SK-N-SH treated with all-trans-retinoic acid at 6 μM for 48 hours (cell line): ENCODE measurements at regions not wholly inside any gene's neighbourhood (a gene's known extent, or its start where the extent isn't known, plus 50 kb on each side); places are given as distances from the start of the nearest gene placed in this dataset.

ENCODE experiments used
- ATAC-seq: fragments of 200-7000 bp; cut with Tn5 transposase; 3 replicates; pipeline ENCODE4 v1.9.1; 2020; ENCODE audit warnings: mild to moderate bottlenecking, moderate library complexity
- ARNTL ChIP-seq: fragments of 450-650 bp; formaldehyde crosslinking; IDR thresholded peaks from 2 replicates; pipeline ENCODE4 v1.5.0; 2020; ENCODE audit warnings: low read depth, mild to moderate bottlenecking, moderate library complexity, borderline replicate concordance
- BACH2 ChIP-seq: fragments of 250-450 bp; sonication (Bioruptor Pico); IDR thresholded peaks from 2 replicates; pipeline ENCODE4 v1.9.0; 2021; ENCODE audit warnings: mild to moderate bottlenecking, borderline replicate concordance
- GLIS3 ChIP-seq: fragments of 250-450 bp; sonication (Bioruptor Pico); IDR thresholded peaks from 2 replicates; pipeline ENCODE4 v1.5.0; 2020; ENCODE audit warnings: mild to moderate bottlenecking, moderate library complexity
- ISL1 ChIP-seq: fragments of 250-450 bp; sonication (Bioruptor Pico); IDR thresholded peaks from 2 replicates; pipeline ENCODE4 v2.1.2; 2022; ENCODE audit warnings: mild to moderate bottlenecking, moderate library complexity
- OSR1 ChIP-seq: fragments of 250-450 bp; sonication (Bioruptor Pico); IDR thresholded peaks from 2 replicates; pipeline ENCODE4 v1.8.0; 2022; ENCODE audit warnings: moderate library complexity, mild to moderate bottlenecking, inconsistent platforms
- SNAI2 ChIP-seq: fragments of 250-450 bp; sonication (Bioruptor Pico); IDR thresholded peaks from 2 replicates; pipeline ENCODE4 v1.5.0; 2020; ENCODE audit warnings: mild to moderate bottlenecking, moderate library complexity
- TCF4 ChIP-seq: fragments of 250-450 bp; sonication (Bioruptor Pico); IDR thresholded peaks from 2 replicates; pipeline ENCODE4 v1.8.0; 2021; ENCODE audit warnings: mild to moderate bottlenecking, moderate library complexity, borderline replicate concordance
- TOX ChIP-seq: fragments of 250-450 bp; sonication (Bioruptor Pico); IDR thresholded peaks from 2 replicates; pipeline ENCODE4 v1.8.0; 2021; ENCODE audit warnings: mild to moderate bottlenecking, moderate library complexity, borderline replicate concordance
- ZC3H10 ChIP-seq: fragments of 250-450 bp; sonication (Bioruptor Pico); IDR thresholded peaks from 2 replicates; pipeline ENCODE4 v1.5.1; 2021; ENCODE audit warnings: mild to moderate bottlenecking, moderate library complexity
- ZFP3 ChIP-seq: fragments of 250-450 bp; sonication (Bioruptor Pico); IDR thresholded peaks from 2 replicates; pipeline ENCODE4 v1.5.0; 2020; ENCODE audit warnings: mild to moderate bottlenecking, moderate library complexity
- ZNF565 ChIP-seq: fragments of 450-650 bp; formaldehyde crosslinking; conservative IDR thresholded peaks from 2 replicates; pipeline ENCODE4 v1.5.0; 2020; ENCODE audit warnings: low read depth, mild to moderate bottlenecking, moderate library complexity
- TF ChIP-seq, protein P1 (sequence below): fragments of 250-450 bp; sonication (Bioruptor Pico); IDR thresholded peaks from 2 replicates; pipeline ENCODE4 v1.5.0; 2020; ENCODE audit warnings: mild to moderate bottlenecking, moderate library complexity
- TF ChIP-seq, protein P2 (sequence below): fragments of 250-450 bp; sonication (Bioruptor Pico); IDR thresholded peaks from 2 replicates; pipeline ENCODE4 v1.5.1; 2021; ENCODE audit warnings: mild to moderate bottlenecking, moderate library complexity
- TF ChIP-seq, protein P3 (sequence below): fragments of 250-450 bp; sonication (Bioruptor Pico); IDR thresholded peaks from 2 replicates; pipeline ENCODE4 v1.8.0; 2020; ENCODE audit warnings: mild to moderate bottlenecking, moderate library complexity, borderline replicate concordance
- TF ChIP-seq, protein P4 (sequence below): fragments of 250-450 bp; sonication (Bioruptor Pico); IDR thresholded peaks from 2 replicates; pipeline ENCODE4 v1.8.0; 2021; ENCODE audit warnings: low read depth, mild to moderate bottlenecking, moderate library complexity, borderline replicate concordance
- TF ChIP-seq, protein P5 (sequence below): fragments of 250-450 bp; sonication (Bioruptor Pico); IDR thresholded peaks from 2 replicates; pipeline ENCODE4 v1.5.1; 2020; ENCODE audit warnings: low read depth, mild to moderate bottlenecking, moderate library complexity

DNA sequence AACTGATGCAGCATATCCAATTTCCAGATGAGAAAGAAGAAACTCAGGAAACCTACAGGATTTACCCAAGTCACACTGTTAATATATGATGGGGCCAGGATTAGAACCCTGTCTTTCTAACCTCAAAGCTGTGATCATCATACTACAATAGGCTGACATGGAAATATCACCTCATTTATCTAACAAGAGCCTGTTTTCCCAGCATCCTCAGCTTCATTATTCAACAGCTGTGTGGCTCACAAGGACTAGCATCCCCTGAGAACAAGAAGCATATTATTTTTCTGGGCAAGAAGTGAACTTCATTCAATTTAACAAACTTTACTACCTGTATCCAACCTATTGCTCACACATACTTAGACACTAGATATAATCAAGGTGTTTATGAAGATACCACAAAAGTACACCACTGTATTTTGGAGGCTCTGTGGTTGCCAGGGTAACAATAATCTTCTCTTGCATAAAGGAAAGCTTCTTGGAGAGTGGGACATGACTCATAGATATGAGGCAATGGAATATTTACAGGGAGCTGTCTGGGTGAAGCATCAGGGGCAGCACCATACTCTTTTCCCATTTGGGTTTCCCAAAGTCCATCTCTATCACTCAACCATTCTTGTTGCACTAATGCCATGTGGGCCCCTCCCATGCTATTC, 218.2 kb downstream of the RAD51AP2 start:
- TF ChIP-seq ZC3H10 (CRISPR knock-in tag) (no peak), BACH2 (CRISPR knock-in tag) (no peak)
- ATAC-seq: no peak

DNA sequence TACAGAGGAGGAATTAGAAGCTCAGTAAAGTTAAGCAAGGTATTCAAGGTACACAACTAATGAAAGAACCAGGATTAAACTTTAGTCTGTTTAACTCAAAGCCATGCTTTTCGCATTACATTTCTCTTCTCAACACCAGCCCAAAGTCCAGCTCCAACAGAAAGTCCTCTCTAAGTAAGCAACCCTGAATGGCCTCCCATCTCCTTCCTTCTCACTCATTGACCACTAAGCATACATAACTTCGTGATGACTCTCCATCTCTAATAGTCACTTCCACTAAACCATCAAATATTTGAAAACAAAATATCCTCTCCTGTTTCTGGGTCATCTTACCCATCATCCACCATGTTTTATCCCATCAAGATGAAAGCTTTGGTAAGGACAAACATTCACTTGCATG, 219.8 kb downstream of the RAD51AP2 start:
- TF ChIP-seq ISL1 (CRISPR knock-in tag): no peak
- TF ChIP-seq ZFP3 (CRISPR knock-in tag): no peak
- TF ChIP-seq GLIS3 (CRISPR knock-in tag): no peak
- TF ChIP-seq, protein P1, sequence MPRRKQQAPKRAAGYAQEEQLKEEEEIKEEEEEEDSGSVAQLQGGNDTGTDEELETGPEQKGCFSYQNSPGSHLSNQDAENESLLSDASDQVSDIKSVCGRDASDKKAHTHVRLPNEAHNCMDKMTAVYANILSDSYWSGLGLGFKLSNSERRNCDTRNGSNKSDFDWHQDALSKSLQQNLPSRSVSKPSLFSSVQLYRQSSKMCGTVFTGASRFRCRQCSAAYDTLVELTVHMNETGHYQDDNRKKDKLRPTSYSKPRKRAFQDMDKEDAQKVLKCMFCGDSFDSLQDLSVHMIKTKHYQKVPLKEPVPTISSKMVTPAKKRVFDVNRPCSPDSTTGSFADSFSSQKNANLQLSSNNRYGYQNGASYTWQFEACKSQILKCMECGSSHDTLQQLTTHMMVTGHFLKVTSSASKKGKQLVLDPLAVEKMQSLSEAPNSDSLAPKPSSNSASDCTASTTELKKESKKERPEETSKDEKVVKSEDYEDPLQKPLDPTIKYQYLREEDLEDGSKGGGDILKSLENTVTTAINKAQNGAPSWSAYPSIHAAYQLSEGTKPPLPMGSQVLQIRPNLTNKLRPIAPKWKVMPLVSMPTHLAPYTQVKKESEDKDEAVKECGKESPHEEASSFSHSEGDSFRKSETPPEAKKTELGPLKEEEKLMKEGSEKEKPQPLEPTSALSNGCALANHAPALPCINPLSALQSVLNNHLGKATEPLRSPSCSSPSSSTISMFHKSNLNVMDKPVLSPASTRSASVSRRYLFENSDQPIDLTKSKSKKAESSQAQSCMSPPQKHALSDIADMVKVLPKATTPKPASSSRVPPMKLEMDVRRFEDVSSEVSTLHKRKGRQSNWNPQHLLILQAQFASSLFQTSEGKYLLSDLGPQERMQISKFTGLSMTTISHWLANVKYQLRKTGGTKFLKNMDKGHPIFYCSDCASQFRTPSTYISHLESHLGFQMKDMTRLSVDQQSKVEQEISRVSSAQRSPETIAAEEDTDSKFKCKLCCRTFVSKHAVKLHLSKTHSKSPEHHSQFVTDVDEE (CRISPR knock-in tag): no peak
- TF ChIP-seq TOX (CRISPR knock-in tag): no peak
- TF ChIP-seq, protein P2, sequence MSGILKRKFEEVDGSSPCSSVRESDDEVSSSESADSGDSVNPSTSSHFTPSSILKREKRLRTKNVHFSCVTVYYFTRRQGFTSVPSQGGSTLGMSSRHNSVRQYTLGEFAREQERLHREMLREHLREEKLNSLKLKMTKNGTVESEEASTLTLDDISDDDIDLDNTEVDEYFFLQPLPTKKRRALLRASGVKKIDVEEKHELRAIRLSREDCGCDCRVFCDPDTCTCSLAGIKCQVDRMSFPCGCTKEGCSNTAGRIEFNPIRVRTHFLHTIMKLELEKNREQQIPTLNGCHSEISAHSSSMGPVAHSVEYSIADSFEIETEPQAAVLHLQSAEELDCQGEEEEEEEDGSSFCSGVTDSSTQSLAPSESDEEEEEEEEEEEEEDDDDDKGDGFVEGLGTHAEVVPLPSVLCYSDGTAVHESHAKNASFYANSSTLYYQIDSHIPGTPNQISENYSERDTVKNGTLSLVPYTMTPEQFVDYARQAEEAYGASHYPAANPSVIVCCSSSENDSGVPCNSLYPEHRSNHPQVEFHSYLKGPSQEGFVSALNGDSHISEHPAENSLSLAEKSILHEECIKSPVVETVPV (CRISPR knock-in tag): no peak
- no peak for ATAC-seq

DNA sequence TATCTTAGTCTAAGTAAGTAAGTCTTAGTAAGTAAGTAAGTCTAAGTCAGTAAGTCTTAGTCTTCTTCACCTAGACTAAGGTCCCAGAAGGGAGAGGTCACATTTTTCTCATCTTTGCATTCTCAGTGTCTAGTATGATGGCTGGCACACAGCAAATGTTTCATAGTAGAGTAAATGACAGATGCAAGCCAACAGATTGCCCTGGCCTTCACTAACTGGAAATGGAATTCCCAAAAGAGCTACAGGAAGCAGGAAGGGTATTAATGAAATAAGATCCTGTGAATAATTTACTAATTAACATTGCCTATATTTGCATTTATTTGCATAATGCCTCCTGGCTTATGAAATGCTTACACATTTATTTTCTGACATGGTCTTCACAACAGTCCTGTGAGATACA, 221.6 kb downstream of the RAD51AP2 start:
- no peak for ATAC-seq
- TF ChIP-seq, protein P1 (CRISPR knock-in tag): no peak
- TF ChIP-seq SNAI2 (CRISPR knock-in tag) (no peak), ZNF565 (CRISPR knock-in tag) (no peak), TOX (CRISPR knock-in tag) (no peak), OSR1 (CRISPR knock-in tag) (no peak), TCF4 (CRISPR knock-in tag) (no peak), ZC3H10 (CRISPR knock-in tag) (no peak), BACH2 (CRISPR knock-in tag) (no peak), ARNTL (CRISPR knock-in tag) (no peak)
- TF ChIP-seq, protein P3, sequence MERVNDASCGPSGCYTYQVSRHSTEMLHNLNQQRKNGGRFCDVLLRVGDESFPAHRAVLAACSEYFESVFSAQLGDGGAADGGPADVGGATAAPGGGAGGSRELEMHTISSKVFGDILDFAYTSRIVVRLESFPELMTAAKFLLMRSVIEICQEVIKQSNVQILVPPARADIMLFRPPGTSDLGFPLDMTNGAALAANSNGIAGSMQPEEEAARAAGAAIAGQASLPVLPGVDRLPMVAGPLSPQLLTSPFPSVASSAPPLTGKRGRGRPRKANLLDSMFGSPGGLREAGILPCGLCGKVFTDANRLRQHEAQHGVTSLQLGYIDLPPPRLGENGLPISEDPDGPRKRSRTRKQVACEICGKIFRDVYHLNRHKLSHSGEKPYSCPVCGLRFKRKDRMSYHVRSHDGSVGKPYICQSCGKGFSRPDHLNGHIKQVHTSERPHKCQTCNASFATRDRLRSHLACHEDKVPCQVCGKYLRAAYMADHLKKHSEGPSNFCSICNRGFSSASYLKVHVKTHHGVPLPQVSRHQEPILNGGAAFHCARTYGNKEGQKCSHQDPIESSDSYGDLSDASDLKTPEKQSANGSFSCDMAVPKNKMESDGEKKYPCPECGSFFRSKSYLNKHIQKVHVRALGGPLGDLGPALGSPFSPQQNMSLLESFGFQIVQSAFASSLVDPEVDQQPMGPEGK (CRISPR knock-in tag): no peak
- TF ChIP-seq, protein P4, sequence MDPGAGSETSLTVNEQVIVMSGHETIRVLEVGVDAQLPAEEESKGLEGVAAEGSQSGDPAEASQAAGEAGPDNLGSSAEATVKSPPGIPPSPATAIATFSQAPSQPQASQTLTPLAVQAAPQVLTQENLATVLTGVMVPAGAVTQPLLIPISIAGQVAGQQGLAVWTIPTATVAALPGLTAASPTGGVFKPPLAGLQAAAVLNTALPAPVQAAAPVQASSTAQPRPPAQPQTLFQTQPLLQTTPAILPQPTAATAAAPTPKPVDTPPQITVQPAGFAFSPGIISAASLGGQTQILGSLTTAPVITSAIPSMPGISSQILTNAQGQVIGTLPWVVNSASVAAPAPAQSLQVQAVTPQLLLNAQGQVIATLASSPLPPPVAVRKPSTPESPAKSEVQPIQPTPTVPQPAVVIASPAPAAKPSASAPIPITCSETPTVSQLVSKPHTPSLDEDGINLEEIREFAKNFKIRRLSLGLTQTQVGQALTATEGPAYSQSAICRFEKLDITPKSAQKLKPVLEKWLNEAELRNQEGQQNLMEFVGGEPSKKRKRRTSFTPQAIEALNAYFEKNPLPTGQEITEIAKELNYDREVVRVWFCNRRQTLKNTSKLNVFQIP (CRISPR knock-in tag): no peak
- TF ChIP-seq, protein P5, sequence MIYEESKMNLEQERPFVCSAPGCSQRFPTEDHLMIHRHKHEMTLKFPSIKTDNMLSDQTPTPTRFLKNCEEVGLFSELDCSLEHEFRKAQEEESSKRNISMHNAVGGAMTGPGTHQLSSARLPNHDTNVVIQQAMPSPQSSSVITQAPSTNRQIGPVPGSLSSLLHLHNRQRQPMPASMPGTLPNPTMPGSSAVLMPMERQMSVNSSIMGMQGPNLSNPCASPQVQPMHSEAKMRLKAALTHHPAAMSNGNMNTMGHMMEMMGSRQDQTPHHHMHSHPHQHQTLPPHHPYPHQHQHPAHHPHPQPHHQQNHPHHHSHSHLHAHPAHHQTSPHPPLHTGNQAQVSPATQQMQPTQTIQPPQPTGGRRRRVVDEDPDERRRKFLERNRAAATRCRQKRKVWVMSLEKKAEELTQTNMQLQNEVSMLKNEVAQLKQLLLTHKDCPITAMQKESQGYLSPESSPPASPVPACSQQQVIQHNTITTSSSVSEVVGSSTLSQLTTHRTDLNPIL (CRISPR knock-in tag): no peak
